Activated CD8-positive, alpha-beta T cell treated with anti-CD3 and anti-CD28 coated beads for 36 hours (primary cell): ENCODE measurements at regions not wholly inside any gene's neighbourhood (a gene's known extent, or its start where the extent isn't known, plus 50 kb on each side); places are given as distances from the start of the nearest gene placed in this dataset.

Experiments
- ATAC-seq: fragments of 200-7000 bp; cut with Tn5 transposase; one replicate; pipeline ENCODE4 v1.10.0; 2021; ENCODE audit warnings: mild to moderate bottlenecking, moderate library complexity
- CTCF ChIA-PET: fragments of 350-600 bp; sonication (Branson Sonifier 250); formaldehyde crosslinking; loops from one replicate; lab custom pipeline; 2021; ENCODE audit warnings: antibody characterized with exemption; lab: Charles Lee
- POLR2A ChIA-PET: fragments of 350-600 bp; sonication (Branson Sonifier 250); formaldehyde crosslinking; loops from one replicate; lab custom pipeline; 2021; ENCODE audit warnings: antibody characterized with exemption; lab: Charles Lee
- DNase-seq: peaks from one replicate; pipeline ENCODE4 v3.0.0-alpha.2; 2020
- H3K27ac Mint-ChIP-seq: one replicate; pipeline ENCODE4 v1.8.0; 2021; ENCODE audit warnings: mild to moderate bottlenecking, mixed read lengths
- H3K27me3 Mint-ChIP-seq: one replicate; pipeline ENCODE4 v1.8.0; 2021; ENCODE audit warnings: mixed read lengths
- H3K36me3 Mint-ChIP-seq: one replicate; pipeline ENCODE4 v1.8.0; 2021; ENCODE audit warnings: low read depth, mixed read lengths
- H3K4me1 Mint-ChIP-seq: one replicate; pipeline ENCODE4 v1.8.0; 2021; ENCODE audit warnings: low read depth, mixed read lengths
- H3K4me3 Mint-ChIP-seq: one replicate; pipeline ENCODE4 v1.8.0; 2021; ENCODE audit warnings: mild to moderate bottlenecking, moderate library complexity, mixed read lengths
- H3K9me3 Mint-ChIP-seq: one replicate; pipeline ENCODE4 v1.8.0; 2021; ENCODE audit warnings: mixed read lengths
- intact Hi-C: fragments of 100-400 bp; cut with micrococcal nuclease; formaldehyde crosslinking; loops from one replicate; pipeline ENCODE4 v1.10.0; 2022
- TF ChIP-seq, protein P1 (sequence below): fragments of 200-600 bp; IDR thresholded peaks from one replicate; pipeline ENCODE4 v1.8.0; 2022; ENCODE audit warnings: antibody characterized with exemption, mild to moderate bottlenecking

DNA sequence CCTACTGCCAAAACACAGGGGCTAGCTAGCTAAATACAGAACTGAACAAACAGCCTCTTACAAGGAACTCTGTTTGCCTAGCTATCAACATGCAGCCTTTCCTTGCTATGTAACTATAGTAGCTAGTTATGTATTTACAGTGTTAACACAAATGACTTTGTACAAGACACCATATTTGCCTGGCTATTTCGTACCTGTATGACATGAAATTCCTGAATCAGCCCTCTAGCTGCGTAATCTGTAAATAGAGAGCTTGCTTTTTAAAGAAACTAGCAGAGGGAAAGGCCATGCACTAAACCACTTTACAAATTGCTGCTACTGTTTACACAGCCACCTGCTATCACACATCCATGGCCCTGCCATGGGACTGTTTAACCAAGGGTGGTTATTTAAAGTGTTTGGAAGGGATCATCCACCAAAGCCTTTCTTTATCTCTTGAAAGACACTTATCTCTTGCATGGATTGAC lies 248.7 kb downstream of the TFCP2L1 start:
- Mint-ChIP-seq H3K27ac (no peak overlapping the region), H3K27me3 (no peaks in the 10 kb centered on the region), H3K9me3 (no peaks in the 10 kb centered on the region), H3K4me1 (no peaks in the 10 kb centered on the region), H3K4me3 (no peak overlapping the region), H3K36me3 (no peaks in the 10 kb centered on the region)
- ATAC-seq (no peak), DNase-seq (no peak)
- intact Hi-C loops, result no loop called here
- ChIA-PET POLR2A (no interaction called here), CTCF (no interaction called here)
- TF ChIP-seq, protein P1, sequence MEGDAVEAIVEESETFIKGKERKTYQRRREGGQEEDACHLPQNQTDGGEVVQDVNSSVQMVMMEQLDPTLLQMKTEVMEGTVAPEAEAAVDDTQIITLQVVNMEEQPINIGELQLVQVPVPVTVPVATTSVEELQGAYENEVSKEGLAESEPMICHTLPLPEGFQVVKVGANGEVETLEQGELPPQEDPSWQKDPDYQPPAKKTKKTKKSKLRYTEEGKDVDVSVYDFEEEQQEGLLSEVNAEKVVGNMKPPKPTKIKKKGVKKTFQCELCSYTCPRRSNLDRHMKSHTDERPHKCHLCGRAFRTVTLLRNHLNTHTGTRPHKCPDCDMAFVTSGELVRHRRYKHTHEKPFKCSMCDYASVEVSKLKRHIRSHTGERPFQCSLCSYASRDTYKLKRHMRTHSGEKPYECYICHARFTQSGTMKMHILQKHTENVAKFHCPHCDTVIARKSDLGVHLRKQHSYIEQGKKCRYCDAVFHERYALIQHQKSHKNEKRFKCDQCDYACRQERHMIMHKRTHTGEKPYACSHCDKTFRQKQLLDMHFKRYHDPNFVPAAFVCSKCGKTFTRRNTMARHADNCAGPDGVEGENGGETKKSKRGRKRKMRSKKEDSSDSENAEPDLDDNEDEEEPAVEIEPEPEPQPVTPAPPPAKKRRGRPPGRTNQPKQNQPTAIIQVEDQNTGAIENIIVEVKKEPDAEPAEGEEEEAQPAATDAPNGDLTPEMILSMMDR, result no peak

DNA sequence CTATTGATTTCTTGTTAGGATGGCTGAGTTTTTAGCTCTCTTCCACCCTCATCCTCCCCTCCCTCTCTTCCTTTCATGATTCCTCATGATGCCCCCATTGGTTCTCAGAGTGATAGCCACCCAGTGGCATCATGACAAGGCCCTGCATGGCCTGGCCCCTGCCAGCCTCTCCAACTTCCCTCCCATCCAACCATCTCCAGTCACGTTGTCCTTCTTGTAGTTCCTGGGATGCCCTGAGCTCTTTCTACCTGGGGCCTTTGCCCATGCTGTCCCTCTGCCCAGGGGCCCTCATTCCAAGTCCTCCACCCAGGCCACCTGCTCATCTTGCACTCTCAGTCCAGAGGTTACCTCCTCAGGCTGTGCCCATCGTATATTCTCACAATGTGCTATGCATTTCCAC lies 247.5 kb downstream of the TFCP2L1 start:
- intact Hi-C loops, result no loop called here
- no peaks in the 10 kb centered on the region for H3K9me3 Mint-ChIP-seq
- H3K4me1 Mint-ChIP-seq, result no peaks in the 10 kb centered on the region
- TF ChIP-seq, protein P1, result no peak
- no peak for DNase-seq
- CTCF ChIA-PET, result no interaction called here
- H3K4me3 Mint-ChIP-seq, result no peak overlapping the region
- no peak for ATAC-seq
- no peak overlapping the region for H3K27ac Mint-ChIP-seq
- H3K27me3 Mint-ChIP-seq, result no peaks in the 10 kb centered on the region
- POLR2A ChIA-PET, result no interaction called here
- no peaks in the 10 kb centered on the region for H3K36me3 Mint-ChIP-seq

DNA sequence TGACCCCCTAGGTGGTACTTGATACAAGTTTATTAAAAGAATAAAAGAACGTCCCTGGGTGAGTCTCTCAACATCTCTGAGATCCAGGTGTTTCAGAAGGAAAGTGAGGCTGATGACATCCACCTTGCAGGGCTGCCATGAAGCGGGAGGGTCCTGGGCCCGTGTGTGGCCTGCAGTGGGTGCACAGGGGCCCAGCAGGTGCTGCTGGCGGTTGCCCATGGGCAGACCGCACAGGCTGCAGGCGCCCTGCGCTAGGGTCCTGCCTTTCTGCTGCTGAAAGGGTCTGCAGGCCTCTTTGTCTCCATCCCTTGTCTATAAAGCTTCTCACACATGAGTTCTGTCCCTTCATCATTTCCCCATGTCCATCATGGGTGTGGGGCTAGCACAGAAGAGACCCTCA lies 247.0 kb downstream of the TFCP2L1 start:
- no peaks in the 10 kb centered on the region for H3K27me3 Mint-ChIP-seq
- no peaks in the 10 kb centered on the region for H3K4me1 Mint-ChIP-seq
- TF ChIP-seq, protein P1, result no peak
- no peak overlapping the region for H3K4me3 Mint-ChIP-seq
- DNase-seq, result no peak
- no peak for ATAC-seq
- intact Hi-C loops, result no loop called here
- ChIA-PET CTCF (no interaction called here), POLR2A (no interaction called here)
- no peaks in the 10 kb centered on the region for H3K36me3 Mint-ChIP-seq
- no peak overlapping the region for H3K27ac Mint-ChIP-seq
- H3K9me3 Mint-ChIP-seq, result no peaks in the 10 kb centered on the region

DNA sequence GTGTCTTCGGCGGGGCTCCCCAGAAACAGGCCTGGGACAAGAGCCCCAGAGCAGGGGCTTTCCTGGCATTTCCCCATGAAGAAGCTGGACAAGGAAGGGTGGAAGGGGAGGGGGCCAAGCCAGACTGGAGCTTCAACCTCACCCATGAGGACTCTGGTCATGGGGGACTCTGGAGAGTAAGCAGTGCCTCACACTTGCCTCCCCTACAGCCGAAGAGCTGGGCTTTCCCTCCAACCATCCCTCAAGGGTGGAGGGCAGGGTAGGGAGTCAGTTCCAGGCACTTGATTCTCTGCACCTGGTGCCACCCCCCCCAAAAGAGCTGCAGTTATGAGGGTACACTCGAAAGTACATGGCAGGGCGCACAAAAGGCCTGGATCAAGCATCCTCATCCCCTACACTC lies 246.6 kb downstream of the TFCP2L1 start:
- H3K27me3 Mint-ChIP-seq, result no peaks in the 10 kb centered on the region

DNA sequence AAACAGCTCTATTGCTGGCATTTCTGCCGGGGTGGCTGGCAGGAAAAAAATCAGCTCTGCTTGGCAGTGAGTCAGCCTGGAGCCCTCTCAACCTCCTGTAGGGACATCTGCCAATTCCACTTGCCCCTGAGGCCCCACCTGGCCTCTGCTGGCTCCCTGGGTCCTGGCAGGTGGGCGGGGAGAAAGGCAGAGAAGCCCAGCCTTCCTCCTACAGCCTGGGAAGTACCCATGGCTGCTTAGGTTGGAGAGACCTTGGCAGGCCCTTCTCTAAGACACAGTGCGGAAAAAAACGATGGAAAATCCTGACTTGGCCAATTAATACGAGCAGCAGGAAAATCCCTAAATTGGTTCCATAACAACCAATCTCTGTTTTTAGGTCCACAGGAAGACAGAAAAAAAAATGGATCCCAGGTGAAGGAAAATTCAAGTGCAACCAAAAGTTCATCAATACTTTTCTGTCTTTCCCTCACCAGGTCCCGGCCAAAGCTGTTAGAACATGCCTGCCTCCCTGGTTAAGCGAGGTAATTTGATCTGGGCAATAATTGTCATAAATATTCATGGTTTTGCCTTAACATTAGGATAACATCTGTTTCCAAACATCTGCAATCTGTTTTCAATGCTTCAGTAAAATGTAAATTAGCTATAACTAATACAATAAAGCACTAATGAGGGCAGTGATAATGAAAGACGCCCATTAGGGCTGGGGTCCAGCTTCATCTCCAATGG lies 245.9 kb downstream of the TFCP2L1 start:
- no peak overlapping the region for H3K4me3 Mint-ChIP-seq
- no peaks in the 10 kb centered on the region for H3K9me3 Mint-ChIP-seq
- POLR2A ChIA-PET, result no interaction called here
- H3K4me1 Mint-ChIP-seq, result no peaks in the 10 kb centered on the region
- H3K27me3 Mint-ChIP-seq, result no peaks in the 10 kb centered on the region
- H3K27ac Mint-ChIP-seq, result no peak overlapping the region
- no peaks in the 10 kb centered on the region for H3K36me3 Mint-ChIP-seq
- no peak for DNase-seq
- no peak for ATAC-seq
- intact Hi-C loops, result no loop called here
- CTCF ChIA-PET, result interaction anchor here (0.8 kb wide), 1 partner anchor 38 kb away, joined by 3 read pairs; no protein-coding TSS in a partner anchor
- TF ChIP-seq, protein P1, result no peak

More for the DNA sequence above, 246.6 kb downstream of the TFCP2L1 start:
- POLR2A ChIA-PET, result no interaction called here
- H3K4me1 Mint-ChIP-seq, result no peaks in the 10 kb centered on the region
- no peaks in the 10 kb centered on the region for H3K9me3 Mint-ChIP-seq
- no peak for DNase-seq
- H3K27ac Mint-ChIP-seq, result no peak overlapping the region
- TF ChIP-seq, protein P1, result no peak
- ATAC-seq, result no peak
- no peaks in the 10 kb centered on the region for H3K36me3 Mint-ChIP-seq
- no peak overlapping the region for H3K4me3 Mint-ChIP-seq
- CTCF ChIA-PET, result no interaction called here
- intact Hi-C loops, result no loop called here
